ENCODE measurements at regions not wholly inside any gene's neighbourhood (a gene's known extent, or its start where the extent isn't known, plus 50 kb on each side); places are given as distances from the start of the nearest gene placed in this dataset.
"Not testable (repeated sequence)": the region's sequence is repeated elsewhere in the genome, so short reads cannot be mapped to it uniquely, and the experiment has no call there.

GRCh38 chr13:26484196-26484595, 73.3 kb upstream of the WASF3 start:
- no peak for DNase-seq

- no peak for DNase-seq
Measured at GRCh38 chr13:26485288-26485687, 72.2 kb upstream of the WASF3 start.

GRCh38 chr13:26485786-26486185, 71.7 kb upstream of the WASF3 start:
- no peak for DNase-seq

GRCh38 chr13:26486550-26486949, 70.9 kb upstream of the WASF3 start:
- DNase-seq, result no peak

GRCh38 chr13:26487781-26488180, 69.7 kb upstream of the WASF3 start:
- no peak for DNase-seq

GRCh38 chr13:26488236-26489003, 69.1 kb upstream of the WASF3 start:
- peak; percentile 6 for DNase-seq

- DNase-seq, result not testable (repeated sequence)
Measured at GRCh38 chr13:26492301-26492700, 65.2 kb upstream of the WASF3 start.

- no peak for DNase-seq
Measured at GRCh38 chr13:26494571-26495195, 62.8 kb upstream of the WASF3 start.

- DNase-seq, result no peak
Measured at GRCh38 chr13:26495750-26496149, 61.7 kb upstream of the WASF3 start.

- DNase-seq, result no peak
Measured at GRCh38 chr13:26497968-26498511, 59.4 kb upstream of the WASF3 start.

GRCh38 chr13:26498656-26499601, 58.6 kb upstream of the WASF3 start:
- no peak for DNase-seq

GRCh38 chr13:26500618-26501320, 56.7 kb upstream of the WASF3 start:
- DNase-seq, result no peak

- DNase-seq, result no peak
Measured at GRCh38 chr13:26501641-26502040, 55.8 kb upstream of the WASF3 start.

GRCh38 chr13:26502826-26503225, 54.7 kb upstream of the WASF3 start:
- no peak for DNase-seq

GRCh38 chr13:26503826-26504594, 53.5 kb upstream of the WASF3 start:
- no peak for DNase-seq
